ENCODE measurements at regions not wholly inside any gene's neighbourhood (a gene's known extent, or its start where the extent isn't known, plus 50 kb on each side); places are given as distances from the start of the nearest gene placed in this dataset.

DNA sequence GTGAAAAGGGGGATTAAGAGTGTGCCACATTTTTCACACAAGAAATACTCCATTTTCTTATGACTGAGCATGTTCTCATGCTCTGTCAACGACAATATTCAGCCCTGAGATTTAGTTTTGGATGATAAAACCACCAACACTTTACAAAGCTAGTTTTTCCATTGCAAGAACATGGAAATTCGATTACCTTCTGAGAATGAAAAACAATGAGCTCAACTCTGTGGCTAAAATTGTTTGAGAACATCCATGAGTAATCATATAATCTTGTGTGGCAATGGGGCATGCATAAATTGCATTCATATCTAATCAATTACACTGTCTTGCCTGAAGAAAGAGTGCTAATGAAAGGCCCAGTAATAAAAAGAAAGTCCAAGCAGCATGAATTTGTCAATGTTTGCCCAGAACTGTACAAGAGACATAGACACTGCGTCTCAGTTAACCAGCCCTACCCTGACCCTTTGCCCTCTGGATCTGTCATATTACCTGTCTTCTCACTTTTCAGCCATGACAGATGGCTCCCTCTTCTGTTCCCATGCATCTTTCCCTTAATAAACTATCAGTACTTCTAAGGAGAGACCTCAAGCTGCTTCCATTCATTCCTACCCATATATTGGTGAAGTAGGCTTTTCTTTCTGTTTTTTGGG is 253.4 kb downstream of the FAM76B start:
- TF ChIP-seq, protein P1, sequence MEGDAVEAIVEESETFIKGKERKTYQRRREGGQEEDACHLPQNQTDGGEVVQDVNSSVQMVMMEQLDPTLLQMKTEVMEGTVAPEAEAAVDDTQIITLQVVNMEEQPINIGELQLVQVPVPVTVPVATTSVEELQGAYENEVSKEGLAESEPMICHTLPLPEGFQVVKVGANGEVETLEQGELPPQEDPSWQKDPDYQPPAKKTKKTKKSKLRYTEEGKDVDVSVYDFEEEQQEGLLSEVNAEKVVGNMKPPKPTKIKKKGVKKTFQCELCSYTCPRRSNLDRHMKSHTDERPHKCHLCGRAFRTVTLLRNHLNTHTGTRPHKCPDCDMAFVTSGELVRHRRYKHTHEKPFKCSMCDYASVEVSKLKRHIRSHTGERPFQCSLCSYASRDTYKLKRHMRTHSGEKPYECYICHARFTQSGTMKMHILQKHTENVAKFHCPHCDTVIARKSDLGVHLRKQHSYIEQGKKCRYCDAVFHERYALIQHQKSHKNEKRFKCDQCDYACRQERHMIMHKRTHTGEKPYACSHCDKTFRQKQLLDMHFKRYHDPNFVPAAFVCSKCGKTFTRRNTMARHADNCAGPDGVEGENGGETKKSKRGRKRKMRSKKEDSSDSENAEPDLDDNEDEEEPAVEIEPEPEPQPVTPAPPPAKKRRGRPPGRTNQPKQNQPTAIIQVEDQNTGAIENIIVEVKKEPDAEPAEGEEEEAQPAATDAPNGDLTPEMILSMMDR (IDR thresholded peaks at IDR 0.05), result no peak
- TF ChIP-seq POLR2AphosphoS5 (IDR thresholded peaks at IDR 0.05; ENCODE audit: insufficient read depth in 1 of 2, low read depth in 1 of 2), result no peak
